ENCODE measurements at regions not wholly inside any gene's neighbourhood (a gene's known extent, or its start where the extent isn't known, plus 50 kb on each side); places are given as distances from the start of the nearest gene placed in this dataset.
A peak's percentile ranks its signal among the peaks of the same experiment; 100 is the strongest.
"Not testable (repeated sequence)": the region's sequence is repeated elsewhere in the genome, so short reads cannot be mapped to it uniquely, and the experiment has no call there.

DNA sequence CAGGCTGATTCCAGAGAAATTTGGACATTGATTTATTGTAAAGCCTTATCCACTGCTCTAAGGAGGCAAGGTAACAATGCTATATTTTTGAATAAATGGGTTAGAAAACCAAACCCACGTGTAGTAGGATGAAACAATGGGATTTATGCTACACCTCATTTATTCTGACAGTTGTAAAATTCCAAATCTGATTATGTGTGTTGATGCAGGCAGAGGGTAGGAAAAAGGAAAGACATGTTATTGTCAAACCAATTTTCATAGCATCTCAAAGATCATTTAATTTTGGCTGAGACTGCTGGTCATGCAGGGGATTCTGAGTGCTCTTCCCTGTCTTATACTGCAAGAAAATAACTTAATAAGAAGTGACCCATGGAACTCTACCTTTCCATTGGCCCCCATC, 1219.9 kb upstream of the SORCS1 start:
- DNase-seq = no peak

DNA sequence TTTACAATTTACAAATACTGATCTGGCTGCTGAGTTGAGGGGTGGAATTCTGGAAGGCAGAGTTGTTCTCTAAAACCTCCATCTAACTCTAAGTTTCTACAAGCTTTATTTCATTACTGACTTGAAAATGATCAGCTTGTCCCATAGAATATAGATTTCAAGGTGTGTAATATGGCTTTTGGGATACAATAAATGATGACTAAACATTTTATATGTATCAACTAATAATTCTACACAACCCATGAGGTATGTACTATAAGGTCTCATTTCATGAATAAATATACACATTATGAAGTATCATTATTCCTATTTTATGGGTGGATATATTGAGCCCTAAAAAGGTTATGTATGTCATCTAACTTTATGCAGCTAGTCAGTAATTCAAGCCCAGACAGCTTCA, 1214.3 kb upstream of the SORCS1 start:
- DNase-seq = no peak

- DNase-seq = no peak
These were observed 1211.2 kb upstream of the SORCS1 start for GRCh38 chr10:108375691-108376090.

DNA sequence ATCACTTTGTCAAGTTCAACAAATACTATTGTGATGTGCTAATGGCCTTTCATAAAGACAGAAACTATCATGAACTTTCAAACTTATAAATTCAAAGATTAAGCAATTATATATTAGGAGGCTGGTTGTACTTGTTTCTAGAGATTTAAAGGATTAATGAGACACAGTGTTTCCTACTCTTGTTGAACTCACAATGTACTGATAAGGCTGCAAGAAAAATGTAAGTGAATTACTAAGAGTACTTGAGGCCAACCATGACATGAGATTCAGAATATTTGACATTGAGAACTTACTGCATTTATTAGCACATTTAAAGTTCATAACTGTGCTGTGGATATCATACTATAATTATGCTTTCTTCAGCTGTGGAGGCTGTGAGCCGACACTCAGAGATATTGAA, 1210.5 kb upstream of the SORCS1 start:
- no peak for DNase-seq

GRCh38 chr10:108365541-108365940, 1201.0 kb upstream of the SORCS1 start:
- DNase-seq = no peak

- DNase-seq = no peak
These were observed 1199.1 kb upstream of the SORCS1 start for GRCh38 chr10:108363576-108363975.

- no peak for DNase-seq
These were observed 1198.5 kb upstream of the SORCS1 start for GRCh38 chr10:108362961-108363360.

GRCh38 chr10:108362296-108362695, 1197.8 kb upstream of the SORCS1 start:
- no peak for DNase-seq

- DNase-seq = no peak
These were observed 1195.7 kb upstream of the SORCS1 start for GRCh38 chr10:108360187-108360586.

DNA sequence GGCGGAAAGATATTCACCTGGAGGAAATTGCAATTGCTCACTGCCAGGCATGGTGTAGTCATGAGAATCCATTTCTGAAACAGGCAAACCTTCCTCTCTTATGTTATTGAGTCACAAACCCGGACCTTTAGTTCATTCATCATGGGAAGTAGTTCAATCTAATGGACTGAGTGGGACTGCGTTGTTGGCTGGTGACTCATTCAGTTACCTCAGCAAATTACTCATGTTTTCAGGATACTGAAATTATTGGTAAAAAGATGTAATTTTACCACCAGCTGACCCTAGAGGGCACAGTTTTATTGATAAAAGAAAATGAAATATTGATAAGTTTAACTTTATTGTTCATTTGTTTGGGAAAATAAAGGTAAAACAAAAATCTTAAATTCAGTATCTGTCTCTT, 1194.4 kb upstream of the SORCS1 start:
- peak; percentile 2 for DNase-seq

GRCh38 chr10:108352771-108353170, 1188.3 kb upstream of the SORCS1 start:
- no peak for DNase-seq

- DNase-seq = no peak
These were observed 1183.7 kb upstream of the SORCS1 start for GRCh38 chr10:108348215-108348614.

DNA sequence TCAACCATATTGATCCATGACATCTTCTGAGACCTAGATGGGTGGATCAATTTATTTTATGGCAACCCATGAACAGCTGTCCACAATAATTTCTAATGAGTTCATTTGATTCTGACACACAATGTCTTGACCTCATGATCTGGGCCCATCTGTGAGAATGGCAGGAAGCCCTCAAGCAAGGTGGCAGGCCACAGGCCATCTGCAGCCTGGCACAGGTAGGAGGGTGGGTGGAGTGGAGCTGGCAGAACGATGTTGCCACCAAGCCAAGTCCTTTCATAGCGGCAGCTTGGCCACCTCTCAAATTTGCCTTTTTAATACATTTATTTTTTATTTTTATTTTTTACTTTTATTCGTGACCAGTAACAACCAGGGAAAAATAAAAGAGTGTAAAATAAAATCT, 1181.6 kb upstream of the SORCS1 start:
- DNase-seq = no peak

DNA sequence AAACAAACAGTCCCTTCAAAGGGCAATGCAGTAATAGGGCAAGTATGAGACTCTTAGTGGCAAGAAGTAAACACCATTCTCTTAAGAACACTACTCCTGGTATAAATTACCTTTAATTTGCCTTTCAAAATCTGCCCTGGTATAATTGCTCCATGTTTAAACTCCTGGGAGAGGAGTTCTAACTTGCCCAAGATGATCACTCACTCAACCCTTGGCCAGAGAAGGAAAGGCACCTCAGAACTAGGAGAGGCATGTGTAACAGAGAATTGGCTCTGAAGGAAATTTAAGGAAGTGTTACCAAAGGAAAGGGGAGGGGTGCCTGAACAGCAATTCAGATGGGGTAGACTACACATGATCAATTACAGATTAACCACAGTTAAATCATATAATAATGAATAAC, 1173.6 kb upstream of the SORCS1 start:
- DNase-seq = no peak

GRCh38 chr10:108336836-108337235, 1172.3 kb upstream of the SORCS1 start:
- no peak for DNase-seq

DNA sequence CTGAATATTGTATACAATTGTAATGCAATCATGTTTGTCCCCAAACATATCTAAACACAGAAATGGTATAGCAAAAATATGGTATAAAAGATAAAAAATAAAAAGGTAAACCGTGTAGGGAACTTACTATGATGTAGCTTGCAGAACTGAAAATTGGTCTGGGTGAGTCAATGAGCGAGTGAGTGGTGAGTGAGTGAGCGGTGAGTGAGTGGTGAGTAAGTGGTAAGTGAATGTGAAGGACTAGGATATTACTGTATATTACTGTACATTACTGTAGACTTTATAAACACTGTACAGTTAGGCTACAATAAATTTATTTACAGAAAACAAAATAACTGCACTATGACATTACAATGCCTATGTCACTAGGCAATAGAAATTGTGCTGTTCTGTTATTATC, 1163.2 kb upstream of the SORCS1 start:
- no peak for DNase-seq

- no peak for DNase-seq
These were observed 1158.8 kb upstream of the SORCS1 start for GRCh38 chr10:108323274-108323798.

DNA sequence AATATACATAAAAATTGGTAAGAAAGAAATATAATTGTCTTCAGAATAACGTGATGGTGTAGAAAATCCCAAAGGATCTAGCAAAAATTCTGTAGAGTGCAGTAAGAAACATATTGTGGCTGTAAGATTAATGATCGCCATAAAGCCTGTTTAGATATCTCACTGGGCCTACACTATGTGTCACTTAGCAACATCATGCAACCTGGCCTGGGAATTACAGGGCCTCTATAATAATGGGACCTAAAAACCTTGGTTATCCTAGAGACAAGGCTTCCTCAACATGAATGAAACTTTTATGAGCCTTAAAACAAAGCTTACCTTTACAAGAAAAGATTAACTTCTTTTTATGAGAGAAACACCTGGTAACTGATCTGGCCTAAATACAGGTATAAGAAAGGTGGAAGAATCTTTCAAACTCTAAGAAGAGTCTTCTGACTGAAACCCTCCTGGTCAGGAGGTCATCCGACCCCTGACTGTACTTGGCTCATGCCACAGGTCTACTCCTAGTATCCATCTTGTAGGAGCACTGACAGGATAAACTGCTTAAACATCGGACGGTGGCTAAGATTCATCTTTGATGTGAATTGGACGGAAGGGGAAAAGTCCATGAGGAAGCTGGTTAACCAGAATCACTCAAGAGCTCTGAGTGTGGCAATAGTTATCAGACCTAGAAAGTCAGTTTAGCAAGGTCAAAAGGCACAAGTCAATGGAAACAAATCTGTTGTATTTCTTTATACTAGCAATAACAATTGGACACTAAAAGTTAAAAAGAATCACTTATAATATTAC, 1155.1 kb upstream of the SORCS1 start:
- no peak for DNase-seq

GRCh38 chr10:108315636-108316035, 1151.1 kb upstream of the SORCS1 start:
- DNase-seq = not testable (repeated sequence)

- DNase-seq = no peak
These were observed 1143.4 kb upstream of the SORCS1 start for GRCh38 chr10:108307925-108308312.

DNA sequence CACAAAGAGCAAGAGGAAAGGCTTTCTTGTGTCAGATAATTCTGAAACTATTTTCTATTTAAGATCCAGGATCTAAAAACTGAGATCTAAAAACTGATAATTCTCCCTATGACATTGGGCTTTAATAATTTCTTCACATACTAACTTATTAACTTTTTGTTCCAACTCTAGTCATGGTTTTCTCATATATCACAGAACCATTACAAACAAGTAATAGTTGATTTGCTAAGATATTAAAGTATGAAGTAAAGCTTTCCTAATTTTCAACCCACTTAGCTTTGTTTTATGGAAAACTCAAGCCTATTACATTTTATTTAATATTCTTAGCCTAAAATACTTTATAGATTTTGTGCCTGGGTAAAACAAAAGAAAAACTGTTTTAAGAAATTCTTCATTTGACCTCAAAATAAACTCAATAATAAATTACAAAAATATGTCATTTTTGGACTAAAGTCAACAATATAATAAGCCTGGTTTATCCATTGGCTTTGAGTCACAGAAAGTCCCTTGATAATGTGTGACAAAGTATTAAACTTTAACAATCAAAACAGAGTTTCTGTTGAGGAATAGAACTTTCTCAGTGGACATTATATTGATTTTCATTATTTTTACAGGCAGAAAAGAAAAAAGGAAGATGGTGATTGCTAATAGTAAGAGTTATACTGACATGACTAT, 1142.9 kb upstream of the SORCS1 start:
- no peak for DNase-seq

DNA sequence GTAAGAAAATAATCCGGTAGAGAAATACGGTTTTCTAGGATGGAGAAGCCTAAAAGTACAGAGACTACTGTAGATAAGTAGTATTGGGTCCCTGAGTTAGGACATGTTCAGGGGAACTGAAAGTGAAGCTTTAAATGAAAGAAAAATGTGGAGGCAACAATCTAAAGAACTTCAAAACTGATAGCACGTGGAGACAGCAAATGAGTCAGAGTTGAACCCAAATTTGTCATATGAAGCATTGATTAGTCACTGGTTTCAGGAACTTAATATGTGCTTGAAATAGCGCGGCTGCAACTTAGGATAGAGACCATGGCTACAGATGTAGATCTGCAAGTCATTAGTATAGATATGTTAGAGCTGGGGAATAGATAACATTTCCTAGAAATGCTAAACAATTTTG, 1138.6 kb upstream of the SORCS1 start:
- DNase-seq = no peak

GRCh38 chr10:108301002-108301401, 1136.5 kb upstream of the SORCS1 start:
- no peak for DNase-seq

DNA sequence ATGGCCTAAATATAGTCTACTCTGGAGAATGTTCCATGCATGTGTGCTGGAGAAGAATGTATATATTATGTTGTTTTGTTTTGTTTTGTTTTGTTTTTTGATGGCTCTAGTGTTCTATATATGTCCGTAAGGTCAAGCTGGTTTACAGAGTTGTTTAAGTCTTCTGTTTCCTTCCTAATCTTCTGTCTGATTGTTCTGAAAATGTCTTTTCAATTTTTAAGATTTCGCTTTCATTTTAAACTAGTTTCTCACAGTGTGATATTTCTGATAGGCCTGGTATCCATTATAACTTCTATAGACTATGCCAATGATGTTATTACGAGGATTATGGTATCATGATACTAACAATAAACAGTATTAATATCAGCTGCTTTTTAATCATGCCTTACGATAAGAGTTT, 1126.3 kb upstream of the SORCS1 start:
- no peak for DNase-seq
